ENCODE measurements at regions not wholly inside any gene's neighbourhood (a gene's known extent, or its start where the extent isn't known, plus 50 kb on each side); places are given as distances from the start of the nearest gene placed in this dataset.

DNA sequence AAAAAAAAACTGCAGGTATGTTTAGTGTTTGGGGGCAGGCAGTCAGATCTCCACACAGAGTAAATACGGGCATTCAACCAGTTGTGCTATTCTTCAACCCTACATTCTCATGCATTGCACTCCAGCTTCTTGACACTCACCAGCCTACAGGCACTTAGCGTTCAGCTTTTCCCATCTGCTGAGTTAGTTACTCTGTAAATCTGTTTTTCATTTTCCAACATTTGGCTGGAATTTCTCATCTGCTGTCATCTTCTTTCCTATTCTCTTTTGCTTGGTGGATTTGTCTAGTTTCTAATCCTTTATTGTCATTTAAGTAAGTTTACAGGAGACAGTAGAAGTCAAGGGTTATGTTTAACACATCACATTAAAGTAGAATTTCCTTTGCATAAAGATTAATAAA is 1318.9 kb downstream of the OLFM4 start:
- Histone ChIP-seq H3K4me1 (replicated peaks in 1 of 2) (no peaks in the 10 kb centered on the region), H3K27me3 (no peaks in the 10 kb centered on the region), H3K4me3 (no peak overlapping the region), H3K36me3 (replicated peaks in 1 of 2) (no peaks in the 10 kb centered on the region), H3K9me3 (replicated peaks in 1 of 3) (no peaks in the 10 kb centered on the region), H3K27ac (no peak overlapping the region)
- DNase-seq = no peak
- TF ChIP-seq, protein P1, sequence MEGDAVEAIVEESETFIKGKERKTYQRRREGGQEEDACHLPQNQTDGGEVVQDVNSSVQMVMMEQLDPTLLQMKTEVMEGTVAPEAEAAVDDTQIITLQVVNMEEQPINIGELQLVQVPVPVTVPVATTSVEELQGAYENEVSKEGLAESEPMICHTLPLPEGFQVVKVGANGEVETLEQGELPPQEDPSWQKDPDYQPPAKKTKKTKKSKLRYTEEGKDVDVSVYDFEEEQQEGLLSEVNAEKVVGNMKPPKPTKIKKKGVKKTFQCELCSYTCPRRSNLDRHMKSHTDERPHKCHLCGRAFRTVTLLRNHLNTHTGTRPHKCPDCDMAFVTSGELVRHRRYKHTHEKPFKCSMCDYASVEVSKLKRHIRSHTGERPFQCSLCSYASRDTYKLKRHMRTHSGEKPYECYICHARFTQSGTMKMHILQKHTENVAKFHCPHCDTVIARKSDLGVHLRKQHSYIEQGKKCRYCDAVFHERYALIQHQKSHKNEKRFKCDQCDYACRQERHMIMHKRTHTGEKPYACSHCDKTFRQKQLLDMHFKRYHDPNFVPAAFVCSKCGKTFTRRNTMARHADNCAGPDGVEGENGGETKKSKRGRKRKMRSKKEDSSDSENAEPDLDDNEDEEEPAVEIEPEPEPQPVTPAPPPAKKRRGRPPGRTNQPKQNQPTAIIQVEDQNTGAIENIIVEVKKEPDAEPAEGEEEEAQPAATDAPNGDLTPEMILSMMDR (IDR thresholded peaks at IDR 0.05) = no peak
- no peak for TF ChIP-seq POLR2A (IDR thresholded peaks at IDR 0.05)
- intact Hi-C loops (cut with DNase I) = no loop called here
- 75 to 85% (median 81%) methylated on average over 2 of the region's 2 CpGs for WGBS, 4 donors

DNA sequence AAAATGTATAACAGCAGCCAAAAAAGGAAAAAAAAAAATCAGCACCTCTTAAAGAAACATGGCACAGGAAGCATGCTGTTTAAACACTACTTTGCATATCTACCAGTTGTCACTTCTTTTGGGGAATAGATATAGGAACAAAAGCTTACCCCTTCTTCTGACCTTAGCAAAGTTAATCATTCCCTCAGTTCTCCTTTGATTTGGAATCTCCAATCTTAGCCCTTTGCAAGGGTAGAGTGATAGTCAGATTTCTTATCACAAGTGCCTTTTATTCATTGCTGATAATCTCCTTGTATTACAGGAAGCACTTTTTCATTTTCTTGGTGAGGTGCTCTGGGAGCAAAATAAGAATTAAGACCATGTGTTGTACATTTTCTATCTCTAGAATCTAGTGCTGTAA is 1327.6 kb downstream of the OLFM4 start:
- no peak for TF ChIP-seq POLR2A (IDR thresholded peaks at IDR 0.05)
- TF ChIP-seq, protein P1 (IDR thresholded peaks at IDR 0.05) = no peak
- no peaks in the 10 kb centered on the region for H3K36me3 ChIP-seq (replicated peaks in 1 of 2)
- H3K27me3 ChIP-seq = no peaks in the 10 kb centered on the region
- H3K9me3 ChIP-seq (replicated peaks in 1 of 3) = no peaks in the 10 kb centered on the region
- intact Hi-C loops (cut with DNase I) = no loop called here
- DNase-seq = no peak
- no peak overlapping the region for H3K4me3 ChIP-seq
- H3K4me1 ChIP-seq (replicated peaks in 1 of 2) = no peaks in the 10 kb centered on the region
- H3K27ac ChIP-seq = no peak overlapping the region

DNA sequence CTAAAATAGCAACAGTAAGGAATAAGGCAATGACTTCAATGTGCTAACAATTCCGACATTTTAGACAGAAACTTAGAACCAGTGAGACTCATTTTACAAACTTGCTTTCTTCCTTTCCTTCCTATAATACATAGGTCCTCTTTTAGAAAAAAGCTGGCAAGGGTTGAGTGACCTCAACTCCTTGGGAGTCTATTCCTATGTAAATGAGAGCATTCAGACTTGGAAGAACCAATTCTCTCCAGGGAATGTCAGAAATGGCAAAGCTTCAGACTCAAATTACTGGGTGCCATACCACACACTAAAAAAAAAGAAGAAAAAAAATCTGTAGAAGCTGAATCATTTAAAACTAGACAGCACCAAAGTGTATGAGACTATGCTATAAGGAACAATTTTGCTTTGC is 1328.2 kb downstream of the OLFM4 start:
- Histone ChIP-seq H3K27me3 (no peaks in the 10 kb centered on the region), H3K4me1 (replicated peaks in 1 of 2) (no peaks in the 10 kb centered on the region), H3K4me3 (no peak overlapping the region), H3K27ac (no peak overlapping the region), H3K36me3 (replicated peaks in 1 of 2) (no peaks in the 10 kb centered on the region), H3K9me3 (replicated peaks in 1 of 3) (no peaks in the 10 kb centered on the region)
- no peak for DNase-seq
- intact Hi-C loops (cut with DNase I) = no loop called here
- 64 to 69% (median 68%) methylated on average over 1 of the region's 1 CpG for WGBS, 4 donors
- TF ChIP-seq, protein P1 (IDR thresholded peaks at IDR 0.05) = no peak
- no peak for TF ChIP-seq POLR2A (IDR thresholded peaks at IDR 0.05)

DNA sequence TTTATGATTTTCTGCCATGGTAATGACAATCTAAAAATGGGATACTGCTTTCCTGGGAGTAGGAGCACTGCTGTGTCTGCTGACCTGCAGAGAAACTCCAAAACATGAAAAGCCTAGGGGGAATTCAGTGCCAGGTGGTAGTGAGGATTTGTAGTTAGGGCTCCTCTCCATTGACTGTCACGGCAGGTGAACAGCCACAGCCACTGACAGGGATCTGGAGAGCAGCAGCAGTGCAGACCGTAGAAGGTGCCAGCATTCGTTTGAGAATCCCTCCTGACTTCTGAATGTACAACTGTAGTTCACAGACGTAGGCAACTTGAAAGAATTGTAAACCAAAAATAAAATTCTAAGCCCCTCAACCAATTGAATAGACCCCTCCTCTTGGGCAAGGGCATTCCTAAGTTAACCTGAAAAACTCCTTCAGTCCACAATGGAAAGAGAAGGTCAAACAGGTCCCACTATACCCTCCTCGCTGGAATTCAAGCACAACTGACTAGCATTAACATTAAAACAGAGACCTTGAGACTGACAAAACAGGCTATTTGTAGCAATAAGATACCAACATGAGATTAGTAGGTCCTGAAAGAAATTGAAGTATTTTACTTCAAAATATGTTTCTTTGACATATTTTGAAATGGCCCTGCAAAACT is 1328.8 kb downstream of the OLFM4 start:
- Histone ChIP-seq H3K36me3 (replicated peaks in 1 of 2) (no peaks in the 10 kb centered on the region), H3K4me1 (replicated peaks in 1 of 2) (no peaks in the 10 kb centered on the region), H3K4me3 (no peak overlapping the region), H3K27ac (no peak overlapping the region), H3K27me3 (no peaks in the 10 kb centered on the region), H3K9me3 (replicated peaks in 1 of 3) (no peaks in the 10 kb centered on the region)
- intact Hi-C loops (cut with DNase I) = no loop called here
- no peak for TF ChIP-seq POLR2A (IDR thresholded peaks at IDR 0.05)
- 59 to 74% (median 64%) methylated on average over 5 of the region's 5 CpGs for WGBS, 4 donors
- no peak for DNase-seq

DNA sequence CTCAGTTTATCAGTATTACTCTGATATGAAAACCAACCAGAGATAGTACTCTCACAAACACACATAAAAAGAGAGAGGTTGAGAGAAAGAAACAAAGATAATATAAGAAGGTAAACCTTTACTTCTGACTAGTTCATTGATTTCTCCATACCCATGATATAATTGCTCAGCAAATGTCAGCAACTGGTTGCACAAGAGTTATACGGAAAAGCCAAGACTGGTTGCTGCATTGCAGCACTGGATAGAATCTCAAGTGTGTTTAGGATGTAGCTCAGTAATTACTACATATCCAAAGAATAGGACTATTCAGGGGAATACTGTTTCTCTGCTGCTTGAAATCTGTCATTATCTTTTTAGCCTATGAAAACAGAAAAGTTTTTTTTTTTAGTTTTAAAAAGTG is 1332.8 kb downstream of the OLFM4 start:
- no peaks in the 10 kb centered on the region for H3K4me1 ChIP-seq (replicated peaks in 1 of 2)
- WGBS, 4 donors = 70 to 90% (median 75%) methylated on average over 1 of the region's 1 CpG
- no peaks in the 10 kb centered on the region for H3K27me3 ChIP-seq
- no peak overlapping the region for H3K27ac ChIP-seq
- H3K36me3 ChIP-seq (replicated peaks in 1 of 2) = no peaks in the 10 kb centered on the region
- TF ChIP-seq POLR2A (IDR thresholded peaks at IDR 0.05) = no peak
- TF ChIP-seq, protein P1 (IDR thresholded peaks at IDR 0.05) = no peak
- H3K4me3 ChIP-seq = no peak overlapping the region
- DNase-seq = no peak
- intact Hi-C loops (cut with DNase I) = no loop called here
- no peaks in the 10 kb centered on the region for H3K9me3 ChIP-seq (replicated peaks in 1 of 3)
